ENCODE measurements at regions not wholly inside any gene's neighbourhood (a gene's known extent, or its start where the extent isn't known, plus 50 kb on each side); places are given as distances from the start of the nearest gene placed in this dataset.

DNA sequence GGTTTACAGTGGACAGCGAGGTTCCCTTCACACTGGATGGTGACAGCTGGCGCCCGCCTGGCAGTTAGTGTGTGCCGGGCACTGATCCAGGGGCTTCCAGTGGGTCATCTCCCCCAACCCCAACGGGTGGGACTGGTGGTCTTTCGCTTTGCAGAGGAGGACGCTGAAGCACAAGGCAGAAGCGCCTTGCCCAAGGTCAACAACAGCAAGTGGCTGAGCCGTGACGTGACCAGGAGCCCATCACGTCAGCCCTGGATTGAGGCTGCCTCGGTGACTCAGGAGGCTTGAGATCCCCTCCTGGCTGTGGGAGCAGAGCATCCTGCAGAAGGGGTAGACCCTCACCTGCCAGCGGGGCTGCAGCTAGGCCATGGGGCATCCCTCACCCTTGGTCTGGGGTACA is 215.3 kb downstream of the RBFOX3 start:
- no peaks in the 10 kb centered on the region for H3K36me3 ChIP-seq (ENCODE audit: insufficient read depth, low read length)
- no peak overlapping the region for H3K4me3 ChIP-seq (ENCODE audit: low read depth in 1 of 2, low read length in 2 of 2)
- no peak overlapping the region for H3K27ac ChIP-seq (ENCODE audit: low read depth, low read length)
- no peaks in the 10 kb centered on the region for H3K9me3 ChIP-seq (ENCODE audit: low read length)
- H3K9ac ChIP-seq (ENCODE audit: low read length): no peak overlapping the region
- H3K27me3 ChIP-seq (ENCODE audit: control insufficient read depth in 1 of 2, insufficient read depth in 2 of 2, low read length in 2 of 2): peaks cover 7 to 19% of the 10 kb centered on the region in 2 donors
- peaks cover 8% of the 10 kb centered on the region for H3K4me1 ChIP-seq (ENCODE audit: insufficient read depth, low read length)

DNA sequence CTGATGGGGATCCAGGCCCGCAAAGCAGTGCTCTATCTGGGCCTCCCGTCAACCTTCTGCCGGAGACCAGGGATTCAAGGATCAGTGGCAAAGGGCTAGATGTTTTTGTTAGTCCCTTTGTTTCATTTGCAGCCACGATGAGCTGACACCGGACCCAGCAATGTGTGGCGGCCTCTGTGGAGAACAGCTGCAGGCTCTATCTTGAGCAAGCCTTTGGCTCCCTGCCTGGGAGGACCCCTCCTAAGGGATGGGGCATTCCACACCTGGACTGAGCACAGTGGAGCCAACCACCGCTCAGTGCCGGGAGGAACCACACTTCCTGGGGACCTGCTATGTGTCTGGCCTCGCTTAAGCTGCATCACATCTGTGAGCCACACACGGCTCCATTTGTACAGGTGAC is 215.8 kb downstream of the RBFOX3 start:
- Histone ChIP-seq H3K9me3 (ENCODE audit: low read length) (no peaks in the 10 kb centered on the region), H3K9ac (ENCODE audit: low read length) (no peak overlapping the region), H3K27me3 (ENCODE audit: control insufficient read depth in 1 of 2, insufficient read depth in 2 of 2, low read length in 2 of 2) (peaks cover 3 to 14% of the 10 kb centered on the region in 2 donors), H3K4me1 (ENCODE audit: insufficient read depth, low read length) (peaks cover 7% of the 10 kb centered on the region), H3K36me3 (ENCODE audit: insufficient read depth, low read length) (no peaks in the 10 kb centered on the region), H3K27ac (ENCODE audit: low read depth, low read length) (no peak overlapping the region), H3K4me3 (ENCODE audit: low read depth in 1 of 2, low read length in 2 of 2) (no peak overlapping the region)

DNA sequence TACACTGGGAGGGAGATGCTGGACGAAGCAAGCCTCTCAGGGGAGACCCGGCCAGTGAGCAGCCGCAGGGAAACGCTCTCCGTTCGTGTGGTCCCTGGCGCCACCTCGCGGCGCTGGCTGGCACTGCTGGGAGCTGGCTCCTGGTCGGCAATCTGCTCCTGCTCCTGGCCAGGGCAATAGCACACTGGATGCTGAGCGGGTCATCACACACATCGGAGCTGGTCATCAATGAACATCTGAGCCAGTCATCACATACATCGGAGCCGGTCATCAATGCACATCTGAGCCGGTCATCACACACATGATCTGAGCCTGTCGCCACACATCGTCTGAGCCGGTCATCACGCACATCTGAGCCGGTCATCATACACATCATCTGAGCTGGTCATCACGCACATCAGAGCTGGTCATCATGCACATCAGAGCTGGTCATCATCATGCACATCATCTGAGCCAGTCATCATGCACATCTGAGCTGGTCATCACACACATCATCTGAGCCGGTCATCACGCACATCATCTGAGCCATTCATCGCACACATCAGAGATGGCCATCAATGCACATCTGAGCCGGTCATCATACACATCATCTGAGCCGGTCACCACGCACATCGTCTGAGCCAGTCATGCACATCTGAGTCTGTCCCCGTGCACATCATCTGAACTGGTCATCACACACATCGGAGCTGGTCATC is 217.3 kb downstream of the RBFOX3 start:
- Histone ChIP-seq H3K9me3 (ENCODE audit: low read length) (no peaks in the 10 kb centered on the region), H3K4me3 (ENCODE audit: low read depth in 1 of 2, low read length in 2 of 2) (no peak overlapping the region), H3K27me3 (ENCODE audit: control insufficient read depth in 1 of 2, insufficient read depth in 2 of 2, low read length in 2 of 2) (peaks cover 4 to 5% of the 10 kb centered on the region in 2 donors), H3K4me1 (ENCODE audit: insufficient read depth, low read length) (peaks cover 9% of the 10 kb centered on the region), H3K36me3 (ENCODE audit: insufficient read depth, low read length) (no peaks in the 10 kb centered on the region), H3K27ac (ENCODE audit: low read depth, low read length) (no peak overlapping the region), H3K9ac (ENCODE audit: low read length) (no peak overlapping the region)

DNA sequence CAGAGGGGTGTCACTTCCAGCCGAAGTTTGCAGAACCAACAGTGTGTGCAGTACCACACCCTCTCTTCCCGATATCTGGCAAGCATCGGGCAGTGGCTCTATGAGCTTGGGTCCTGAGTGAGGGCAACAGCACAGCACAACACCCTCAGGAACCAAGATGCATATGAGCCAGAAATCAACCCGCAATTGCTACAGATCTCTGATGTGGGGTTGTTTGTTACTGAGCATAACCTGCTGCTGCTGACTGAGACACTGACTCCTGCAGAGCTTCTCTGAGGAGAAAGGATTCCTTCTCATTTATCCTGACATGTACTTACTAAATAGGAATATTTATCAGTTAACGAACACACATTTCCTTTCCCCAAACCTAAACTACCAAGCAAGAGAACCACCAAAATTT is 218.3 kb downstream of the RBFOX3 start:
- H3K27ac ChIP-seq (ENCODE audit: low read depth, low read length): no peak overlapping the region
- no peaks in the 10 kb centered on the region for H3K36me3 ChIP-seq (ENCODE audit: insufficient read depth, low read length)
- H3K4me1 ChIP-seq (ENCODE audit: insufficient read depth, low read length): peaks cover 10% of the 10 kb centered on the region
- peaks cover 4 to 5% of the 10 kb centered on the region in 2 donors for H3K27me3 ChIP-seq (ENCODE audit: control insufficient read depth in 1 of 2, insufficient read depth in 2 of 2, low read length in 2 of 2)
- H3K9ac ChIP-seq (ENCODE audit: low read length): no peak overlapping the region
- no peak overlapping the region for H3K4me3 ChIP-seq (ENCODE audit: low read depth in 1 of 2, low read length in 2 of 2)
- H3K9me3 ChIP-seq (ENCODE audit: low read length): no peaks in the 10 kb centered on the region

DNA sequence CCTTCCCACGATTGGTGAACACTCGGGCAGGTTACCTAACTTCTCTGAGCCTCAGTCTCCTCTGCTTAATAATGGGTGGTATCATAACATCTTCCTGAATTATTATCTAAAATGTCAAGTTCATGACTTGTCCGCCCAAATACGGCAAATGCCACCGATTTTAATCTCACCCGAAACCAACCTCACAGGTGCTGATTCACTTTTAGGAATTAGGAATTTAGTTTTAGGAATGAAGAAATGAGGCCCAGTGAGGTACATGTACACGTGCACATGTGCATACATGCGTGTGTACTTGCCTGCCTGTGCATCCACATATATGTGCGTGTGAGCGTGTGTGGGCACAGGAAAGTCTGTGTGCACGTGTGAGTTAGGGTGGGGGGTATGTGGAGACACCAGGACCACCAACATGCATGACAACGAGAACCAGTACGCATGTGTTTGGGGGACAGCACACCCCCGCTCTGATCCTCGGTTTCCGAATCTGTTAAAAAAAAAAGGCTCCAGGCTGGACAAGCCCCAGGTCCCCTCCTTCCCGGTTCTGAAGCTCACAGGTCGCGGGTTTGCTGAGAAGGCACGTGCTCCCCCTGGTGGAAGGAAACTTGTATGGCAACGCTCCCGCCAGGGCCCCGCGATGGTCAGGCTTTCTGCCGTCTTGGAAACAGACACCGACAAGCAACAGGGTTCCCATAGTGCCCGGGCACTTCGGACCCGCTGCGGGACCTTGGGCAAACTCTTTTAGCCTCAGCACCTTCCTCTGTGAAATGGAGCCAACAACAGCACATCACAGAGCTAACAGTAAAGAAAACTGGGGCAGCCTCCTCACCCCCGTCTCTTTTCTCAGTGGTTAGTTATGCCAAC is 219.2 kb downstream of the RBFOX3 start:
- no peak overlapping the region for H3K9ac ChIP-seq (ENCODE audit: low read length)
- H3K27ac ChIP-seq (ENCODE audit: low read depth, low read length): no peak overlapping the region
- H3K27me3 ChIP-seq (ENCODE audit: control insufficient read depth in 1 of 2, insufficient read depth in 2 of 2, low read length in 2 of 2): peaks cover 4 to 5% of the 10 kb centered on the region in 2 donors
- no peaks in the 10 kb centered on the region for H3K36me3 ChIP-seq (ENCODE audit: insufficient read depth, low read length)
- H3K4me3 ChIP-seq (ENCODE audit: low read depth in 1 of 2, low read length in 2 of 2): no peak overlapping the region
- H3K4me1 ChIP-seq (ENCODE audit: insufficient read depth, low read length): peaks cover 10% of the 10 kb centered on the region
- H3K9me3 ChIP-seq (ENCODE audit: low read length): no peaks in the 10 kb centered on the region

DNA sequence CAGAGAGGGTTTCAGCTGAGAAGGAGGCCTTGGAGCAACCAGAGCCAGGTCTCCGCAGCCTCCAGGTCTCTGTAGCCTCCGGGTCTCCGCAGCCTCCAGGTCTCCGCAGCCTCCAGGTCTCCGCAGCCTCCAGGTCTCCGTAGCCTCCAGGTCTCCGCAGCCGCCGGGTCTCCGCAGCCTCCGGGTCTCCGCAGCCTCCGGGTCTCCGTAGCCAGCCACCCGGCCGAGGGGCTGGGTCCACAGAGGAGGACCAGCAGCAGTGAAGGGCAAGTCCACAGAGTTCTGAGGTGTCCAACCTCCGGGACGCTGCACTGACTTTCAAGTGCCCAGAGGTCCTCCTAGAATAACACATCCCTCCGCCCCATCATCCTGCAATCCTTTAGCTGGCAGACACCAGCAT is 221.0 kb downstream of the RBFOX3 start:
- peaks cover 0 to 4% of the 10 kb centered on the region in 2 donors for H3K27me3 ChIP-seq (ENCODE audit: control insufficient read depth in 1 of 2, insufficient read depth in 2 of 2, low read length in 2 of 2)

DNA sequence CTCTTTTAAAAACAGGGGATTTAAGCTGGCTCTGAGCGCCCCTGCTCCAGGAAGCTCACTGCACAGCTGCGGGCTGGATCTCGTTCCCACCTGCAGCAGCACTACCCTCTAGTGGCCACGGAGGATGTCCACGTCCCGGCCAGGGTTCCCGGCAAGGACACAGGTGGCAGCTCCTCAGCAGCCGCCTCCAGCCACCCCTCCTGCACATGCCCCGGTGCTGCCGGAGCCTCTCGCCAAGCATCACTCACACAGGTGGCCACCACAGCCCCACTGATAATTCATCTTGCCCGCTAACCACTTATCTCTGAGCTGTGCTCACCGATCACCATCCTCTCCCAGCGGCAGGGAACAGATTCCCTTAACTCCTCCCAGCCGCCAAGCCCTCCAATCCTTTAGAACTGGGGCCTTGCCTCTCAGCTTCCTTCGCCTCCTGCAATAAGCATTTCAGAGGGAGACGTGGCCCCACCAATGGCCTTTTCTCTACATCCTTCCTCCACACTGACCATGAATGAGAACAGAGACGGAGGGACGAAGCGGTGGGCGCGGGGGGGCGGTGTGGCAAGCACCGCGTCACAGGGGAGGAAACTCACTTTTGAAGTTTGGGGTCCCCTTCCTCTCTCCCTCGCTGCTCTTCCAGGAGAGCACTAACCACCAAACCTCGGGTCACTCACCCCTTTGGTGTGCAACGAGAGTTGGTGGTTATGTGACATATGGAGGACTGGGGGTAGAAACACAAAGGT is 222.1 kb downstream of the RBFOX3 start:
- Histone ChIP-seq H3K9me3 (ENCODE audit: low read length) (no peaks in the 10 kb centered on the region), H3K27me3 (ENCODE audit: control insufficient read depth in 1 of 2, insufficient read depth in 2 of 2, low read length in 2 of 2) (peaks cover 0 to 4% of the 10 kb centered on the region in 2 donors), H3K27ac (ENCODE audit: low read depth, low read length) (no peak overlapping the region), H3K4me3 (ENCODE audit: low read depth in 1 of 2, low read length in 2 of 2) (no peak overlapping the region), H3K4me1 (ENCODE audit: insufficient read depth, low read length) (peaks cover 17% of the 10 kb centered on the region), H3K36me3 (ENCODE audit: insufficient read depth, low read length) (no peaks in the 10 kb centered on the region), H3K9ac (ENCODE audit: low read length) (no peak overlapping the region)

More for the DNA sequence above, 221.0 kb downstream of the RBFOX3 start:
- Histone ChIP-seq H3K9ac (ENCODE audit: low read length) (no peak overlapping the region), H3K36me3 (ENCODE audit: insufficient read depth, low read length) (no peaks in the 10 kb centered on the region), H3K27ac (ENCODE audit: low read depth, low read length) (no peak overlapping the region), H3K4me1 (ENCODE audit: insufficient read depth, low read length) (peaks cover 15% of the 10 kb centered on the region), H3K4me3 (ENCODE audit: low read depth in 1 of 2, low read length in 2 of 2) (no peak overlapping the region), H3K9me3 (ENCODE audit: low read length) (no peaks in the 10 kb centered on the region)

DNA sequence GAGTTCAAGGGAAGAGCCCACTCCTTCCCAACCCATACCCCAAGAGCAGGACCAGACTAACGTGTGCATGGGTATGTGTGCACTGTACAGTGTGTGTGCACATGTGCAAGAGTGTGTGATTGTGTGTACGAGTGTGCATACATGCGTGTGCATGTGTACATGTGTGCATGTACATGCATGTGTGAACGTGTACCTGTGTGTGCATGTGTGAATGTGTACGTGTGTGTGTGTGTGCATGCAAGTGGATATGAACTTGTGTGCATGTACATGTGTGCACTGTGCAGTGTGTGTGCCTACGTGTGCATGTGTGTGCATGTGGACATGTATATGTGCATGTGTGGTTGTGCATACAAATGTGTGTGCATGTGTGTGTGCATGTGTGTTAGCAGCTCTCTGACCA is 223.1 kb downstream of the RBFOX3 start:
- H3K4me1 ChIP-seq (ENCODE audit: insufficient read depth, low read length): peaks cover 17% of the 10 kb centered on the region
- no peak overlapping the region for H3K4me3 ChIP-seq (ENCODE audit: low read depth in 1 of 2, low read length in 2 of 2)
- H3K36me3 ChIP-seq (ENCODE audit: insufficient read depth, low read length): no peaks in the 10 kb centered on the region
- H3K27me3 ChIP-seq (ENCODE audit: control insufficient read depth in 1 of 2, insufficient read depth in 2 of 2, low read length in 2 of 2): peaks cover 0 to 4% of the 10 kb centered on the region in 2 donors
- H3K27ac ChIP-seq (ENCODE audit: low read depth, low read length): no peak overlapping the region
- H3K9me3 ChIP-seq (ENCODE audit: low read length): no peaks in the 10 kb centered on the region
- no peak overlapping the region for H3K9ac ChIP-seq (ENCODE audit: low read length)

DNA sequence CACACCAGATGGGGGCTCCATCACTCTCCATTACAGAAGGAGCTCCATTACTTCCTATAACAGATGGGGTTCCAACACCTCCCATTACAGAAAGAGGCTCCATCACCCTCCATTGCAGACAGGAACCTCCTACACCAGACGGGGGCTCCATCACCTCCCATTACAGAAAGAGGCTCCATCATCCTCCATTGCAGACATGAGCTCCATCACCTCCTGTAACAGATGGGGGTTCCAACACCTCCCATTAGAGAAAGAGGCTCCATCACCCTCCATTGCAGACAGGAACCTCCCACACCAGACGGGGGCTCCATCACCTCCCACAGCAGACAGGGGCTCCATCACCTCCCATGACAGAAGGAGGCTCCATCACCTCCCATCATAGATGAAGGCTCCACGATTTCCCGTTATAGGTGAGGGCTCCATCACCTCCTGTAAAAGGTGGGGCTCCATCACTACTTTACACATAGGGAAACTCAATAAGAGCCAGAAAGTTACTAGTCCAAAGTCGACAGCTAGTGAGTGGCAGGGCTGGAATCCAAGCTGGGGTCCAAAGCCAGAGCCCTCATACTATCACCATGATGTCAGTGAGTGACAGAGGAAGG is 224.8 kb downstream of the RBFOX3 start:
- Histone ChIP-seq H3K4me3 (ENCODE audit: low read depth in 1 of 2, low read length in 2 of 2) (no peak overlapping the region), H3K9me3 (ENCODE audit: low read length) (no peaks in the 10 kb centered on the region), H3K27ac (ENCODE audit: low read depth, low read length) (no peak overlapping the region), H3K4me1 (ENCODE audit: insufficient read depth, low read length) (peaks cover 11% of the 10 kb centered on the region), H3K9ac (ENCODE audit: low read length) (no peak overlapping the region), H3K27me3 (ENCODE audit: control insufficient read depth in 1 of 2, insufficient read depth in 2 of 2, low read length in 2 of 2) (peaks cover 0 to 4% of the 10 kb centered on the region in 2 donors), H3K36me3 (ENCODE audit: insufficient read depth, low read length) (no peaks in the 10 kb centered on the region)

DNA sequence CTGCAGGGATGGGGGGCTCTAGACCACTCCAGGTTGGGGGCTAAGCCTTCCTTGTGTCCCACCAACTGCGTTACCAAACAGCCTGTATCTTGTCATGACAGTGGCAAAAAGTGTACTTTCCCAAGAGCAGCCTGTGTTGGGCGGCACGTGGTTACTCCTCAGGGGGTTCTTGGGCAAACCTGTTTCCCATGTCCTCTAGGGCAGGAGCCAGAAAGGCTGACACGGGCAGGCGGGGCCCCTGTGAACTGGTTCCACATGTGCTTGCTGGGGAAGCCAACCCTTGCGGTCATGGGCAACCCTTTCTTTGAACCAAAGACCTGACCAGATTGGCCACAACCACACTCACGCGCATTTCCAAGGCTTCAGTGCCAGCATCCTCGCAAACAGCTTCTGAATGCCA is 228.5 kb downstream of the RBFOX3 start:
- Histone ChIP-seq H3K27ac (ENCODE audit: low read depth, low read length) (no peak overlapping the region), H3K4me3 (ENCODE audit: low read depth in 1 of 2, low read length in 2 of 2) (no peak overlapping the region), H3K27me3 (ENCODE audit: control insufficient read depth in 1 of 2, insufficient read depth in 2 of 2, low read length in 2 of 2) (peaks cover 0 to 5% of the 10 kb centered on the region in 2 donors), H3K9me3 (ENCODE audit: low read length) (no peaks in the 10 kb centered on the region), H3K9ac (ENCODE audit: low read length) (no peak overlapping the region), H3K36me3 (ENCODE audit: insufficient read depth, low read length) (no peaks in the 10 kb centered on the region), H3K4me1 (ENCODE audit: insufficient read depth, low read length) (peaks cover 6% of the 10 kb centered on the region)

Measured in muscle layer of colon (tissue), 2 donors.